Right lobe of liver (tissue), 6 donors: ENCODE measurements at regions not wholly inside any gene's neighbourhood (a gene's known extent, or its start where the extent isn't known, plus 50 kb on each side); places are given as distances from the start of the nearest gene placed in this dataset.

ENCODE experiments used
- ATAC-seq, 4 donors: fragments of 200-7000 bp; cut with Tn5 transposase; one replicate each; pipeline ENCODE4 v1.9.1; 2020; ENCODE audit warnings: mild to moderate bottlenecking in 4 of 4, moderate library complexity in 4 of 4
- DNase-seq, 3 donors: peaks; one replicate each; pipeline ENCODE4 v3.0.0-alpha.2; 2020
- H3K27ac ChIP-seq, 3 donors: fragments of 200-600 bp; one replicate each; pipeline ENCODE4 v1.8.0; 2022
- H3K27me3 ChIP-seq, 2 donors: fragments of 200-600 bp; one replicate each; pipeline ENCODE4 v1.8.0; 2022
- H3K36me3 ChIP-seq, 4 donors: fragments of 200-600 bp; sonication (generic) in 1 of 4; one replicate each; pipeline versions ENCODE4 v1.5.1 to v1.8.0; 2017 to 2022; ENCODE audit warnings: control low read depth in 1 of 4
- H3K4me1 ChIP-seq, 4 donors: fragments of 200-600 bp; sonication (generic) in 1 of 4; one replicate each; pipeline versions ENCODE4 v1.5.1 to v1.8.0; 2017 to 2022; ENCODE audit warnings: control low read depth in 1 of 4
- H3K4me3 ChIP-seq, 3 donors: fragments of 200-600 bp; one replicate each; pipeline ENCODE4 v1.8.0; 2022
- H3K9me3 ChIP-seq, 4 donors: fragments of 200-600 bp; sonication (generic) in 1 of 4; one replicate each; pipeline versions ENCODE4 v1.5.1 to v1.8.0; 2017 to 2022; ENCODE audit warnings: control low read depth in 1 of 4
- POLR2A ChIP-seq: fragments of 450-650 bp; IDR thresholded peaks from one replicate; pipeline ENCODE4 v1.6.1; 2017; ENCODE audit warnings: antibody characterized with exemption, mild to moderate bottlenecking
- WGBS: methylation state at CpG from one replicate; pipeline ENCODE4 v1.1.6; 2018; ENCODE audit warnings: low coverage, low lambda C conversion rate; ENCODE audit not compliant: insufficient coverage; ENCODE audit errors: missing lambda C conversion rate; 5-methylcytosine and 5-hydroxymethylcytosine counted together
- intact Hi-C, 2 donors: fragments of 100-400 bp; cut with DNase I; formaldehyde crosslinking; loops; one replicate each; pipeline versions ENCODE4 v1.11.2 to v1.14.1; 2022
- TF ChIP-seq, protein P1 (sequence below), 4 donors: fragments of 200-600 bp in 3 of 4; fragments of 450-650 bp in 1 of 4; IDR thresholded peaks; one replicate each; pipeline versions ENCODE4 v1.5.1 to v1.8.0; 2016 to 2022; ENCODE audit warnings: antibody characterized with exemption in 4 of 4, mild to moderate bottlenecking in 2 of 4
- donor health status: DM: no; HTN: yes; CAD: no.
- donor health status: DM: no; HTN: no; CAD: no.
- donor health status: DM: no; HTN: no; CAD: no.
- donor health status: DM: no; HTN: yes; CAD: no.
- donor health status: DM: no; HTN: yes; CAD: no.

DNA sequence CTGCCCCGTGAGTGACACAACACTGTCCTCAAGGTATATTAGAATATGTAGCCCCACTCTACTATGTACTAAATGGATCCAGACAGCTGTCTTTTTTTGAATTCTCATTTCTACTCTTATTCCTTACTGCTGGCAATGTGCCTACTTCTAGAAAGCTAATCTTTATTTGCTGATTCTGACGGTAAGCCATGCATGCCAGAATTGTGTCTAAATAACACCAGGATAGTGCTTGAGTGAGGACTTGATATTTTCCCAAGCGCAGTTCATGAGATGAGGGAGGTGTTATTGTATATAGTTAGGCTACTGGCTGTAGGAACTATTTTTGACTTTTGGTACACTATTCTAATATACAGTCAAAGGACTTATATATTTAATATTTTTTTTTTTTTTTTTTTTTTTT lies 316.2 kb upstream of the NAV3 start:
- no peaks in the 10 kb centered on the region for H3K36me3 ChIP-seq
- H3K27ac ChIP-seq = no peak overlapping the region
- TF ChIP-seq, protein P1, sequence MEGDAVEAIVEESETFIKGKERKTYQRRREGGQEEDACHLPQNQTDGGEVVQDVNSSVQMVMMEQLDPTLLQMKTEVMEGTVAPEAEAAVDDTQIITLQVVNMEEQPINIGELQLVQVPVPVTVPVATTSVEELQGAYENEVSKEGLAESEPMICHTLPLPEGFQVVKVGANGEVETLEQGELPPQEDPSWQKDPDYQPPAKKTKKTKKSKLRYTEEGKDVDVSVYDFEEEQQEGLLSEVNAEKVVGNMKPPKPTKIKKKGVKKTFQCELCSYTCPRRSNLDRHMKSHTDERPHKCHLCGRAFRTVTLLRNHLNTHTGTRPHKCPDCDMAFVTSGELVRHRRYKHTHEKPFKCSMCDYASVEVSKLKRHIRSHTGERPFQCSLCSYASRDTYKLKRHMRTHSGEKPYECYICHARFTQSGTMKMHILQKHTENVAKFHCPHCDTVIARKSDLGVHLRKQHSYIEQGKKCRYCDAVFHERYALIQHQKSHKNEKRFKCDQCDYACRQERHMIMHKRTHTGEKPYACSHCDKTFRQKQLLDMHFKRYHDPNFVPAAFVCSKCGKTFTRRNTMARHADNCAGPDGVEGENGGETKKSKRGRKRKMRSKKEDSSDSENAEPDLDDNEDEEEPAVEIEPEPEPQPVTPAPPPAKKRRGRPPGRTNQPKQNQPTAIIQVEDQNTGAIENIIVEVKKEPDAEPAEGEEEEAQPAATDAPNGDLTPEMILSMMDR (IDR thresholded peaks at IDR 0.05) = no peak
- no peak for TF ChIP-seq POLR2A
- H3K27me3 ChIP-seq = no peaks in the 10 kb centered on the region
- H3K4me1 ChIP-seq = no peaks in the 10 kb centered on the region
- H3K4me3 ChIP-seq = no peak overlapping the region
- intact Hi-C loops = no loop called here
- DNase-seq (no peak), ATAC-seq (no peak)
- H3K9me3 ChIP-seq = no peaks in the 10 kb centered on the region
- 54% methylated on average over 3 of the region's 3 CpGs for WGBS

DNA sequence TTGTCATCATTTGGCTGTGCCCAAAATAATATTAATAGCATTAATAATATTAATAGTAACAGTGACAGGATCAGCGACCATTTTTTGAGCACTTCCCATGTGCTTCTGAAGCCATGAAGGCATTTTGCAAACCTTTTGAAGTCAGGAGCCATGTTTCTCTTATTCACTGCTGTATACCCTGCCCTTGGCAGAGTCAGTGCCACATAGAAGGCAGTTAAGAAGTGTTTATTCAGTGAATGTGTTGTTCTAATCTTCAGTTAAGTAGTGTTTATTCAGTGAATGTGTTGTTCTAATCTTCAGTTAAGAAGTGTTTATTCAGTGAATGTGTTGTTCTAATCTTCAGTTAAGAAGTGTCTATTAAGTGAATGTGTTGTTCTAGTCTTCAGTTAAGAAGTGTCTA lies 319.7 kb upstream of the NAV3 start:
- Histone ChIP-seq H3K4me3 (no peak overlapping the region), H3K36me3 (no peaks in the 10 kb centered on the region), H3K9me3 (no peaks in the 10 kb centered on the region), H3K27me3 (no peaks in the 10 kb centered on the region), H3K27ac (no peak overlapping the region), H3K4me1 (no peaks in the 10 kb centered on the region)
- intact Hi-C loops = no loop called here
- WGBS = 50% methylated on average over 1 of the region's 1 CpG
- no peak for ATAC-seq
- TF ChIP-seq, protein P1 (IDR thresholded peaks at IDR 0.05) = no peak
- TF ChIP-seq POLR2A = no peak
- no peak for DNase-seq

DNA sequence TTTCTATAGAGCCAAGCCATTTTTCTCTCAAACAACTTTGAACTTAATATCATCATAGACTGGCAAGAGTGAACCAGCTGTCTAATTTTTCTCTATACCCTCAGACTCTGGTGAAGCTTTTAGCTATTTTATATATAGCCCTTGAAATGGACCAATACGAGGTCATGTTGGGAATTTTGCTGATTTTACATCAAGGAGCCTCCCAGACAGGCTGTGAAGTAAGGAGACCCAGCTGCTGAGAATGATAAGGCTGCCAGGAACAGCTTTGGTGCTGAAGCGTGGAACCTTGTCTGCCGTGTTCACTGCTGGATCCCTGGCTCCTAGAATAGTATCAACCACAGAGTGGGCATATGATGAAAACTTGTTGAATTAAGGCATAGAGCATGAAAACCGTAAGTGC lies 326.2 kb upstream of the NAV3 start:
- no peak overlapping the region for H3K4me3 ChIP-seq
- ATAC-seq = no peak
- no peak for TF ChIP-seq POLR2A
- TF ChIP-seq, protein P1 (IDR thresholded peaks at IDR 0.05) = no peak

DNA sequence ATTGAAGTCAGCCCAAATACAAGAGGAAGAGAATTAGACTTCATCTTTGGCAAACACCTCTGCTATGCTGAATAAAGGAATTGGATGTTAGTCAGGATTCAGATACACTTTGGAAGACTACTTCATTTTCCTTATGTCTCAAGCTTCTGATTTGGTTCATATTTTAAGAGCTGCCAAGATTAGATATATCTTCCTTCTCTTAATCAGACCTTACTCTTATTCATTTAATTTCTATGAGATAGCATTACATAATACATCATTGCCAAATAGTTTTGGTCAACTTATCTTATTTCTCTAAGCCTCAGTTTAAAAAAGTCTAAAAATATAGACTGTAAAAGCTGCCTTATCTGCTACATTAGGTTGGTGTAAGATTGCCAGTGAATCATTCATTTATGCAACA lies 330.6 kb upstream of the NAV3 start:
- ATAC-seq (no peak), DNase-seq (no peak)
- intact Hi-C loops = no loop called here
- no peak for TF ChIP-seq POLR2A
- TF ChIP-seq, protein P1 (IDR thresholded peaks at IDR 0.05) = no peak
- Histone ChIP-seq H3K4me1 (no peaks in the 10 kb centered on the region), H3K9me3 (no peaks in the 10 kb centered on the region), H3K4me3 (no peak overlapping the region), H3K36me3 (no peaks in the 10 kb centered on the region), H3K27me3 (no peaks in the 10 kb centered on the region), H3K27ac (no peak overlapping the region)

More for the DNA sequence above, 326.2 kb upstream of the NAV3 start:
- intact Hi-C loops = no loop called here
- WGBS = 46% methylated on average over 3 of the region's 4 CpGs
- Histone ChIP-seq H3K27ac (no peak overlapping the region), H3K27me3 (no peaks in the 10 kb centered on the region), H3K4me1 (no peaks in the 10 kb centered on the region), H3K9me3 (no peaks in the 10 kb centered on the region), H3K36me3 (no peaks in the 10 kb centered on the region)
- DNase-seq = no peak

DNA sequence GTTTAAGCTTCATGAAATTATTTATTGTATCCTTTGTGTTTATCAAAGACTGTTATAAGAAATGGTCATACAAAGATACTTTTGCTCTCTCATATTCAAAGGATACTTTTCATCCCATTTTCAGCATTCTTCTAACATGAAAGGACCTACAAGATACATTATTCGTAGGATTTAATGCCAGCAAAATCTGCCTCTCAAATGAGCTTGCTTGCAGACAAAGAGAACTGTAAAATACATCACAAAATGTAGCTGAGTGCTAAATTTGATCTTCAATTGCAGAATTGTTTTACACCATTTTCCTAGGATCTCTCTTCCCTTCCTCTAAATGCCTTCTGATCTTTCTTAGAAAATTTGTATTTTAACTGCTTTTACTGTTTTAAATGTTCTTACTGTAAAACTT lies 333.0 kb upstream of the NAV3 start:
- Histone ChIP-seq H3K9me3 (no peaks in the 10 kb centered on the region), H3K4me3 (no peak overlapping the region), H3K27me3 (no peaks in the 10 kb centered on the region), H3K36me3 (no peaks in the 10 kb centered on the region), H3K27ac (no peak overlapping the region), H3K4me1 (no peaks in the 10 kb centered on the region)
- WGBS = 32% methylated on average over 1 of the region's 1 CpG
- TF ChIP-seq POLR2A = no peak
- TF ChIP-seq, protein P1 (IDR thresholded peaks at IDR 0.05) = no peak
- DNase-seq (no peak), ATAC-seq (no peak)
- intact Hi-C loops = no loop called here
